Loucy (cell line): ENCODE measurements at regions not wholly inside any gene's neighbourhood (a gene's known extent, or its start where the extent isn't known, plus 50 kb on each side); places are given as distances from the start of the nearest gene placed in this dataset.

Source experiments
- H2AFZ ChIP-seq: fragments of 200-600 bp; sonication (generic); 2 replicates; pipeline ENCODE4 v1.6.0; 2016; ENCODE audit warnings: antibody characterized with exemption, mild to moderate bottlenecking, low read length, moderate library complexity
- H3F3A ChIP-seq: fragments of 200-600 bp; 2 replicates; pipeline ENCODE4 v1.6.0; 2016; ENCODE audit warnings: antibody characterized with exemption, low read depth, mild to moderate bottlenecking
- H3K27me3 ChIP-seq: fragments of 200-600 bp; sonication (generic); 2 replicates; pipeline ENCODE4 v1.6.1; 2014; ENCODE audit warnings: low read length, mild to moderate bottlenecking; ENCODE audit not compliant: insufficient read depth, poor library complexity, severe bottlenecking
- H3K36me3 ChIP-seq: fragments of 200-600 bp; sonication (generic); 2 replicates; pipeline ENCODE4 v1.6.1; 2016; ENCODE audit warnings: low read length; ENCODE audit not compliant: insufficient read depth
- H3K4me1 ChIP-seq: fragments of 200-600 bp; sonication (generic); 2 replicates; pipeline ENCODE4 v1.5.1; 2014; ENCODE audit warnings: low read length, mild to moderate bottlenecking; ENCODE audit not compliant: insufficient read depth, poor library complexity, severe bottlenecking
- H3K4me2 ChIP-seq: fragments of 200-600 bp; sonication (generic); 2 replicates; pipeline ENCODE4 v1.6.0; 2014; ENCODE audit warnings: antibody characterized with exemption, low read length, low read depth, mild to moderate bottlenecking; ENCODE audit not compliant: poor library complexity, severe bottlenecking
- H3K4me3 ChIP-seq: fragments of 200-600 bp; sonication (generic); 2 replicates; pipeline ENCODE4 v1.5.1; 2014; ENCODE audit warnings: low read length, mild to moderate bottlenecking, mixed read lengths; ENCODE audit not compliant: poor library complexity, severe bottlenecking
- H3K79me2 ChIP-seq: fragments of 200-600 bp; sonication (generic); 2 replicates; pipeline ENCODE4 v1.6.1; 2014; ENCODE audit warnings: low read length; ENCODE audit not compliant: insufficient read depth
- H3K9ac ChIP-seq: fragments of 200-600 bp; sonication (generic); 2 replicates; pipeline ENCODE4 v1.6.0; 2014; ENCODE audit warnings: mild to moderate bottlenecking, low read depth, low read length, moderate library complexity; ENCODE audit not compliant: poor library complexity, severe bottlenecking
- H3K9me2 ChIP-seq: fragments of 200-600 bp; sonication (generic); replicated peaks from 2 replicates; pipeline ENCODE4 v1.6.1; 2016; ENCODE audit warnings: low read depth, low read length, mixed read lengths
- H3K9me3 ChIP-seq: fragments of 200-600 bp; sonication (generic); 2 replicates; pipeline ENCODE4 v1.6.1; 2014; ENCODE audit warnings: mild to moderate bottlenecking, antibody characterized with exemption, low read length, low read depth; ENCODE audit not compliant: insufficient read depth
- H4K20me1 ChIP-seq: fragments of 200-600 bp; sonication (generic); 2 replicates; pipeline ENCODE4 v1.6.0; 2014; ENCODE audit warnings: antibody characterized with exemption, low read length, mild to moderate bottlenecking; ENCODE audit not compliant: insufficient read depth, poor library complexity, severe bottlenecking
- EZH2phosphoT487 ChIP-seq: fragments of 200-600 bp; IDR thresholded peaks from 2 replicates; pipeline ENCODE4 v1.6.1; 2018; ENCODE audit warnings: antibody characterized with exemption, mild to moderate bottlenecking, moderate library complexity, borderline replicate concordance
- TF ChIP-seq, protein P1 (sequence below): fragments of 200-600 bp; sonication (generic); conservative IDR thresholded peaks from 2 replicates; pipeline ENCODE4 v1.5.1; 2014; ENCODE audit warnings: mild to moderate bottlenecking, antibody characterized with exemption, low read length

DNA sequence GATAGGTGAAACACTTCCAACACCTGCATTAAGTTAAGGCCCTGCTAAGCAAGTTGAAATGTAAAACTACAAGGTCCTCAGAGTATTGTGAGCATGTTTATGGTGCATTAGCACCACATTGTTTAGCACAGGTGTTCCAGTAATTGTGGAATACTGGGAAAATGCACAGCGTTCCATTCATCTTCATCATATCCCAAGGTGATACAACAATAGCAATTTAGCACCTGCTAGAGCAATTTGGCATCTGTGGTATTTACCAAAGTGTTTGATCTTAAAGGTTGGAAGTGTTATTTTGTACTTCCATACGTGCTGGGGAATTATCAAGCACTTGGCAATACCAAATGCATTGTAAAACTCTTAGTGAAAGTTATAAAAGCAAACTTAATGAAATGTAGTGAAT, 266.8 kb downstream of the CYLC2 start:
- H3K4me2 ChIP-seq = no peak overlapping the region

DNA sequence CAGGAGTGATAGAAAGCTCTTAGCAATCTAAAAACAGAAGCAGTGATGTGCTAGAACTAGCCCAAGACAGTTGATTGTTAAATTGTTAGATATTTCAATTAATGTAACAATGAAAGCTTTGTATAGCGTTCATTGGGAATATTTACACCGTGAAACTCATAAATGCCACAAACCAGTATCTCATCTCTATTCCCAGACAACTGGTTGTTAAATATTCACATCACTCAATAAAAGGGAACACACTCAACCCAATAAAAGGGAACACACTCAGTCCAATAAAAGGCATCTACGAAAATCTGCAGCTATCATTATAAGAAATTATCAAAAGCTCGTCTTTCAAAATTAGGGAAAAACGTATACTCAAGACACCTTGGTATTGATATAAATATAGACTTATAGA, 270.9 kb downstream of the CYLC2 start:
- H3K9ac ChIP-seq = no peak overlapping the region
- H3K36me3 ChIP-seq = no peaks in the 10 kb centered on the region
- H3K9me3 ChIP-seq = no peaks in the 10 kb centered on the region
- H3K4me3 ChIP-seq = no peak overlapping the region
- H2AFZ ChIP-seq = no peak overlapping the region
- H3K27me3 ChIP-seq = no peaks in the 10 kb centered on the region
- no peak overlapping the region for H3K4me2 ChIP-seq
- TF ChIP-seq, protein P1, sequence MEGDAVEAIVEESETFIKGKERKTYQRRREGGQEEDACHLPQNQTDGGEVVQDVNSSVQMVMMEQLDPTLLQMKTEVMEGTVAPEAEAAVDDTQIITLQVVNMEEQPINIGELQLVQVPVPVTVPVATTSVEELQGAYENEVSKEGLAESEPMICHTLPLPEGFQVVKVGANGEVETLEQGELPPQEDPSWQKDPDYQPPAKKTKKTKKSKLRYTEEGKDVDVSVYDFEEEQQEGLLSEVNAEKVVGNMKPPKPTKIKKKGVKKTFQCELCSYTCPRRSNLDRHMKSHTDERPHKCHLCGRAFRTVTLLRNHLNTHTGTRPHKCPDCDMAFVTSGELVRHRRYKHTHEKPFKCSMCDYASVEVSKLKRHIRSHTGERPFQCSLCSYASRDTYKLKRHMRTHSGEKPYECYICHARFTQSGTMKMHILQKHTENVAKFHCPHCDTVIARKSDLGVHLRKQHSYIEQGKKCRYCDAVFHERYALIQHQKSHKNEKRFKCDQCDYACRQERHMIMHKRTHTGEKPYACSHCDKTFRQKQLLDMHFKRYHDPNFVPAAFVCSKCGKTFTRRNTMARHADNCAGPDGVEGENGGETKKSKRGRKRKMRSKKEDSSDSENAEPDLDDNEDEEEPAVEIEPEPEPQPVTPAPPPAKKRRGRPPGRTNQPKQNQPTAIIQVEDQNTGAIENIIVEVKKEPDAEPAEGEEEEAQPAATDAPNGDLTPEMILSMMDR = no peak
- TF ChIP-seq EZH2phosphoT487 = no peak
- H3K4me1 ChIP-seq = no peaks in the 10 kb centered on the region
- no peaks in the 10 kb centered on the region for H4K20me1 ChIP-seq
- no peaks in the 10 kb centered on the region for H3K9me2 ChIP-seq
- H3K79me2 ChIP-seq = no peaks in the 10 kb centered on the region
- no peaks in the 10 kb centered on the region for H3F3A ChIP-seq

More for the DNA sequence above, 266.8 kb downstream of the CYLC2 start:
- H3K9ac ChIP-seq = no peak overlapping the region
- H3K36me3 ChIP-seq = no peaks in the 10 kb centered on the region
- no peaks in the 10 kb centered on the region for H3K79me2 ChIP-seq
- no peak overlapping the region for H3K4me3 ChIP-seq
- H3K27me3 ChIP-seq = no peaks in the 10 kb centered on the region
- no peak overlapping the region for H2AFZ ChIP-seq
- no peaks in the 10 kb centered on the region for H3K4me1 ChIP-seq
- no peaks in the 10 kb centered on the region for H3K9me3 ChIP-seq
- TF ChIP-seq, protein P1 = no peak
- TF ChIP-seq EZH2phosphoT487 = no peak
- no peaks in the 10 kb centered on the region for H3F3A ChIP-seq
- no peaks in the 10 kb centered on the region for H3K9me2 ChIP-seq
- no peaks in the 10 kb centered on the region for H4K20me1 ChIP-seq

DNA sequence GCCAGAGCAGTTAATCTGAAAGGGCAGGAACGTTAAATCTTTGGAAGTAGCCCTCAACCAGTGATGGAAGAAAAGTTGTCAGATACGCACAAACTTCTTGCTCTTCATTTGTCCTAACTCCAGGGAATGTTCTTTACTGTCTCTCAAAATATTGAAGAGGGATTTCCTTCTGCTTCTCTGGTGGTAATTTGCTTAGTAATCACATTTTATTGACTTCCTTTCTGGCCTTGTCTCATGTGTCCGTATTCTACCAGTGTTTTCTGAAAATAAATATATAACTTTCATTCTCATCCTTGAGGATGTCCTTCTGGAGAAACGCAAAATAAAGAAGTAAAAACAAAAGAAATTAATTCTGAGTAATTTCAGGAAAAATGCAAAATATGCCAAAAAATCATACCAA, 282.1 kb downstream of the CYLC2 start:
- no peak for TF ChIP-seq EZH2phosphoT487
- TF ChIP-seq, protein P1 = no peak
- Histone ChIP-seq H3K9me2 (no peaks in the 10 kb centered on the region), H3K9ac (no peak overlapping the region), H3K4me1 (no peaks in the 10 kb centered on the region), H3K4me2 (no peak overlapping the region), H3K9me3 (no peaks in the 10 kb centered on the region), H3K36me3 (no peaks in the 10 kb centered on the region), H3F3A (no peaks in the 10 kb centered on the region), H4K20me1 (no peaks in the 10 kb centered on the region), H3K79me2 (no peaks in the 10 kb centered on the region), H2AFZ (no peak overlapping the region), H3K4me3 (no peak overlapping the region), H3K27me3 (no peaks in the 10 kb centered on the region)
